K562 (cell line): ENCODE measurements at regions not wholly inside any gene's neighbourhood (a gene's known extent, or its start where the extent isn't known, plus 50 kb on each side); places are given as distances from the start of the nearest gene placed in this dataset.

Experiments used
- ATAC-seq: fragments of 200-7000 bp; cut with Tn5 transposase; 3 replicates; pipeline ENCODE4 v1.9.1; 2020; ENCODE audit warnings: moderate library complexity
- BruUV-seq: library from RNA; stranded (reverse); fragments of 400-500 nt; replicated peaks from 2 replicates; lab custom pipeline; 2021; lab: Mats Ljungman, UMichigan
- CTCF ChIA-PET: fragments of 300-600 bp; formaldehyde crosslinking; extraction: SDS; loops from one replicate; lab custom pipeline; 2021; ENCODE audit warnings: low intra/inter-chr PET ratio; lab: Yijun Ruan, JAX
- POLR2A ChIA-PET: fragments of 300-600, 350-650 bp; sonication (Branson Sonifier 250); formaldehyde crosslinking; extraction: SDS; loops from one replicate; lab custom pipeline; 2021; ENCODE audit warnings: antibody characterized with exemption, inconsistent platforms; lab: Yijun Ruan, JAX
- DNase-seq, 4 experiments: peaks; one replicate each; pipeline versions ENCODE4 v3.0.0 to v3.0.0-alpha.2; 2011 to 2018; ENCODE audit warnings: low spot score in 3 of 4, mixed read lengths in 3 of 4; ENCODE audit errors: extremely low read depth in 1 of 4
- FAIRE-seq: peaks from 2 replicates; lab custom pipeline; 2011; peaks lifted over from hg19 to GRCh38; lab: Jason Lieb, UNC
- H2AFZ ChIP-seq: 2 replicates; pipeline ENCODE4 v1.6.0; 2011; ENCODE audit warnings: low read depth, low read length, control low read depth, inconsistent platforms
- H3K27ac ChIP-seq: fragments of 200-600 bp; 3 replicates; pipeline ENCODE4 v1.8.0; 2011; ENCODE audit warnings: low read depth, mild to moderate bottlenecking, control low read depth, inconsistent platforms, low read length, moderate library complexity, mixed read lengths; ENCODE audit errors: extremely low read depth
- H3K27me3 ChIP-seq, 2 experiments: fragments of 300-600 bp in 1 of 2; 2 replicates in 1 of 2; 3 replicates in 1 of 2; pipeline versions ENCODE4 v1.6.0 to v1.8.0; 2011; ENCODE audit warnings: inconsistent platforms in 2 of 2, low read length in 2 of 2, mild to moderate bottlenecking in 1 of 2, mixed read lengths in 1 of 2, moderate library complexity in 1 of 2; ENCODE audit not compliant: control insufficient read depth in 2 of 2, insufficient read depth in 2 of 2
- H3K36me3 ChIP-seq: fragments of 300-600 bp; 3 replicates; pipeline ENCODE4 v1.8.0; 2011; ENCODE audit warnings: mild to moderate bottlenecking, low read length, inconsistent platforms; ENCODE audit not compliant: control insufficient read depth, insufficient read depth
- H3K4me1 ChIP-seq, 2 experiments: fragments of 200-600 bp in 1 of 2; replicated peaks in 1 of 2; 2 replicates in 1 of 2; 3 replicates in 1 of 2; pipeline versions ENCODE4 v1.5.1 to v1.8.0; 2011; ENCODE audit warnings: inconsistent platforms in 2 of 2, low read length in 2 of 2, mild to moderate bottlenecking in 1 of 2, mixed read lengths in 1 of 2, moderate library complexity in 1 of 2; ENCODE audit not compliant: control insufficient read depth in 2 of 2, insufficient read depth in 2 of 2
- H3K4me2 ChIP-seq: 2 replicates; pipeline ENCODE4 v1.6.1; 2011; ENCODE audit warnings: low read length, control low read depth, inconsistent platforms, mixed read lengths; ENCODE audit not compliant: insufficient read depth
- H3K4me3 ChIP-seq: fragments of 200-600 bp; sonication (generic), shearing (Covaris generic); 2 replicates; pipeline ENCODE4 v1.5.1; 2016; ENCODE audit warnings: control low read depth, inconsistent platforms
- H3K79me2 ChIP-seq: fragments of 200-600 bp; 3 replicates; pipeline ENCODE4 v1.8.0; 2011; ENCODE audit warnings: low read length, inconsistent platforms; ENCODE audit not compliant: control insufficient read depth, insufficient read depth
- H3K9ac ChIP-seq, 2 experiments: 2 replicates each; pipeline versions ENCODE4 v1.6.0 to v1.6.1; 2011; ENCODE audit warnings: low read depth in 2 of 2, low read length in 2 of 2, control low read depth in 1 of 2, inconsistent platforms in 1 of 2, mild to moderate bottlenecking in 1 of 2, mixed read lengths in 1 of 2; ENCODE audit not compliant: insufficient read depth in 1 of 2
- H3K9me1 ChIP-seq: one replicate; pipeline ENCODE4 v1.6.0; 2011; ENCODE audit warnings: inconsistent platforms, mild to moderate bottlenecking, low read length, moderate library complexity; ENCODE audit not compliant: control insufficient read depth, insufficient read depth
- H3K9me3 ChIP-seq: replicated peaks from 2 replicates; pipeline ENCODE4 v1.5.1; 2011; ENCODE audit warnings: low read depth, low read length, inconsistent platforms; ENCODE audit not compliant: control insufficient read depth, insufficient read depth
- H4K20me1 ChIP-seq: replicated peaks from 2 replicates; pipeline ENCODE4 v1.6.1; 2011; ENCODE audit warnings: low read length, inconsistent platforms, mixed read lengths; ENCODE audit not compliant: control insufficient read depth, insufficient read depth
- PBX2 ChIP-seq, 2 experiments: IDR thresholded peaks in 1 of 2; conservative IDR thresholded peaks in 1 of 2; 2 replicates each; pipeline ENCODE4 v1.6.1; 2016; ENCODE audit warnings: low read depth in 2 of 2, mild to moderate bottlenecking in 1 of 2, missing compliant biosample characterization in 1 of 2, missing genetic modification characterization in 1 of 2, moderate library complexity in 1 of 2
- VEZF1 ChIP-seq: fragments of 200-800 bp; sonication (Bioruptor generic); IDR thresholded peaks from 2 replicates; pipeline ENCODE4 v1.6.1; 2017; ENCODE audit warnings: missing genetic modification characterization, missing compliant biosample characterization
- ZNF589 ChIP-seq: fragments of 200-800 bp; sonication (Bioruptor generic); IDR thresholded peaks from 2 replicates; pipeline ENCODE4 v1.6.1; 2016; ENCODE audit warnings: low read depth, missing genetic modification characterization, missing compliant biosample characterization
- WGBS: fragments of 100-300 bp; shearing (Covaris generic); methylation state at CpG from one replicate; pipeline ENCODE4 v1.1.6; 2016; ENCODE audit warnings: low coverage, mixed read lengths; ENCODE audit not compliant: insufficient coverage; ENCODE audit errors: missing lambda C conversion rate; 5-methylcytosine and 5-hydroxymethylcytosine counted together
- in situ Hi-C: fragments of 300-500 bp; cut with MboI; formaldehyde crosslinking; loops from 4 replicates; pipeline ENCODE4 v1.15.0; 2018; ENCODE audit warnings: inconsistent platforms, mixed read lengths
- intact Hi-C: fragments of 100-400 bp; cut with micrococcal nuclease; formaldehyde crosslinking; loops from 2 replicates; pipeline ENCODE4 v1.14.2; 2022

GRCh38 chrX:134734466-134734952 lies 62.5 kb downstream of the PABIR2 start:
- H3K4me3 ChIP-seq: no peak overlapping the region
- WGBS: 4% methylated on average over 3 of the region's 4 CpGs
- H3K27ac ChIP-seq: no peak overlapping the region
- no peaks in the 10 kb centered on the region for H3K9me3 ChIP-seq
- ChIA-PET POLR2A (interaction anchor here (0.7 to 1.2 kb wide), 2 partner anchors 19 to 177 kb away, joined by 3 to 4 read pairs; no protein-coding TSS in a partner anchor), CTCF (no interaction called here)
- H3K36me3 ChIP-seq: no peaks in the 10 kb centered on the region
- no peak overlapping the region for H3K4me2 ChIP-seq
- H4K20me1 ChIP-seq: no peaks in the 10 kb centered on the region
- H2AFZ ChIP-seq: no peak overlapping the region
- DNase-seq: no peak
- TF ChIP-seq PBX2 (CRISPR knock-in tag; IDR thresholded peaks at IDR 0.05; ENCODE audit: low read depth) (no peak), PBX2 (tag; conservative IDR thresholded peaks at IDR 0.05; ENCODE audit: low read depth) (0 out of 2 replicates have a peak, but pooled peaks have one; percentile 15), ZNF589 (CRISPR knock-in tag) (no peak), VEZF1 (CRISPR knock-in tag) (peak; percentile 28; the same call in 1 of the 2 replicates)
- TF ChIP-seq, all 486 proteins: peak for 2
- H3K4me1 ChIP-seq: peaks cover 0 to 17% of the 10 kb centered on the region in 2 experiments; a peak in 4 of 5 replicates
- BruUV-seq: no TSS peak
- intact Hi-C loops (loop anchor here (10.0 kb wide), 1 partner anchor 170 kb away; no protein-coding TSS in a partner anchor), in situ Hi-C loops (no loop called here)
- no peaks in the 10 kb centered on the region for H3K79me2 ChIP-seq
- no peak for ATAC-seq
- no peaks in the 10 kb centered on the region for H3K9me1 ChIP-seq
- H3K27me3 ChIP-seq: no peaks in the 10 kb centered on the region; a peak in 1 of 5 replicates
- H3K9ac ChIP-seq: no peak overlapping the region
- FAIRE-seq: no peak
